GM18870 (cell line): ENCODE measurements at regions not wholly inside any gene's neighbourhood (a gene's known extent, or its start where the extent isn't known, plus 50 kb on each side); places are given as distances from the start of the nearest gene placed in this dataset.

Source experiments
- ATAC-seq: cut with Tn5 transposase; IDR thresholded peaks from one replicate; pipeline ENCODE4 v1.9.1; 2021; ENCODE audit warnings: moderate library complexity; ENCODE audit not compliant: unreplicated experiment

GRCh38 chr5:42337143-42337542 is 86.1 kb upstream of the GHR start:
- ATAC-seq, result no peak

GRCh38 chr5:42337607-42338006 is 85.6 kb upstream of the GHR start:
- ATAC-seq, result no peak

GRCh38 chr5:42338136-42338535 is 85.1 kb upstream of the GHR start:
- no peak for ATAC-seq

GRCh38 chr5:42349163-42349562 is 74.1 kb upstream of the GHR start:
- ATAC-seq, result no peak

GRCh38 chr5:42351956-42352355 is 71.3 kb upstream of the GHR start:
- ATAC-seq, result no peak

- no peak for ATAC-seq
These were observed 63.2 kb upstream of the GHR start for GRCh38 chr5:42360056-42360455.

GRCh38 chr5:42360616-42361314 is 62.5 kb upstream of the GHR start:
- ATAC-seq, result no peak

GRCh38 chr5:42361315-42361688 is 61.9 kb upstream of the GHR start:
- ATAC-seq, result no peak

- peak; percentile 61 for ATAC-seq
These were observed 57.2 kb upstream of the GHR start for GRCh38 chr5:42366051-42366450.
